ENCODE measurements at regions not wholly inside any gene's neighbourhood (a gene's known extent, or its start where the extent isn't known, plus 50 kb on each side); places are given as distances from the start of the nearest gene placed in this dataset.
"Not testable (repeated sequence)": the region's sequence is repeated elsewhere in the genome, so short reads cannot be mapped to it uniquely, and the experiment has no call there.

- H3K36me3 ChIP-seq (ENCODE audit: control insufficient read depth, insufficient read depth, low read length) = no peaks in the 10 kb centered on the region
- no peak for DNase-seq (ENCODE audit: low read depth)
- H3K4me3 ChIP-seq (ENCODE audit: low read depth, low read length) = no peak overlapping the region
- no peak for FAIRE-seq
- no peaks in the 10 kb centered on the region for H3K27me3 ChIP-seq (ENCODE audit: control insufficient read depth, insufficient read depth, low read length)
- TF ChIP-seq CTCF (IDR thresholded peaks at IDR 0.05; ENCODE audit: insufficient read depth, low read length, severe bottlenecking) = no peak
These were observed 53.4 kb downstream of the OR2K2 start for GRCh38 chr9:111276431-111277128.

- H3K36me3 ChIP-seq (ENCODE audit: control insufficient read depth, insufficient read depth, low read length) = no peaks in the 10 kb centered on the region
- DNase-seq (ENCODE audit: low read depth) = peak; percentile 37
- H3K4me3 ChIP-seq (ENCODE audit: low read depth, low read length) = no peak overlapping the region
- TF ChIP-seq CTCF (IDR thresholded peaks at IDR 0.05; ENCODE audit: insufficient read depth, low read length, severe bottlenecking) = no peak
- no peak for FAIRE-seq
- H3K27me3 ChIP-seq (ENCODE audit: control insufficient read depth, insufficient read depth, low read length) = no peaks in the 10 kb centered on the region
These were observed 55.3 kb downstream of the OR2K2 start for GRCh38 chr9:111274737-111275136.

GRCh38 chr9:111272581-111272980 is 57.4 kb downstream of the OR2K2 start:
- no peak overlapping the region for H3K4me3 ChIP-seq (ENCODE audit: low read depth, low read length)
- FAIRE-seq = no peak
- no peak for TF ChIP-seq CTCF (IDR thresholded peaks at IDR 0.05; ENCODE audit: insufficient read depth, low read length, severe bottlenecking)
- no peak for DNase-seq (ENCODE audit: low read depth)
- H3K27me3 ChIP-seq (ENCODE audit: control insufficient read depth, insufficient read depth, low read length) = no peaks in the 10 kb centered on the region
- H3K36me3 ChIP-seq (ENCODE audit: control insufficient read depth, insufficient read depth, low read length) = no peaks in the 10 kb centered on the region

GRCh38 chr9:111271481-111272080 is 58.4 kb downstream of the OR2K2 start:
- FAIRE-seq (no peak), DNase-seq (ENCODE audit: low read depth) (no peak)
- H3K36me3 ChIP-seq (ENCODE audit: control insufficient read depth, insufficient read depth, low read length) = no peaks in the 10 kb centered on the region
- H3K27me3 ChIP-seq (ENCODE audit: control insufficient read depth, insufficient read depth, low read length) = no peaks in the 10 kb centered on the region
- no peak overlapping the region for H3K4me3 ChIP-seq (ENCODE audit: low read depth, low read length)
- TF ChIP-seq CTCF (IDR thresholded peaks at IDR 0.05; ENCODE audit: insufficient read depth, low read length, severe bottlenecking) = no peak

GRCh38 chr9:111271047-111271446 is 59.0 kb downstream of the OR2K2 start:
- Histone ChIP-seq H3K4me3 (ENCODE audit: low read depth, low read length) (no peak overlapping the region), H3K36me3 (ENCODE audit: control insufficient read depth, insufficient read depth, low read length) (no peaks in the 10 kb centered on the region), H3K27me3 (ENCODE audit: control insufficient read depth, insufficient read depth, low read length) (no peaks in the 10 kb centered on the region)
- no peak for TF ChIP-seq CTCF (IDR thresholded peaks at IDR 0.05; ENCODE audit: insufficient read depth, low read length, severe bottlenecking)
- no peak for DNase-seq (ENCODE audit: low read depth)
- FAIRE-seq = no peak

GRCh38 chr9:111266024-111266423 is 64.0 kb downstream of the OR2K2 start:
- not testable (repeated sequence) for H3K27me3 ChIP-seq (ENCODE audit: control insufficient read depth, insufficient read depth, low read length); H3K36me3 ChIP-seq (ENCODE audit: control insufficient read depth, insufficient read depth, low read length); H3K4me3 ChIP-seq (ENCODE audit: low read depth, low read length); DNase-seq (ENCODE audit: low read depth); FAIRE-seq
